ENCODE measurements at regions not wholly inside any gene's neighbourhood (a gene's known extent, or its start where the extent isn't known, plus 50 kb on each side); places are given as distances from the start of the nearest gene placed in this dataset.

DNA sequence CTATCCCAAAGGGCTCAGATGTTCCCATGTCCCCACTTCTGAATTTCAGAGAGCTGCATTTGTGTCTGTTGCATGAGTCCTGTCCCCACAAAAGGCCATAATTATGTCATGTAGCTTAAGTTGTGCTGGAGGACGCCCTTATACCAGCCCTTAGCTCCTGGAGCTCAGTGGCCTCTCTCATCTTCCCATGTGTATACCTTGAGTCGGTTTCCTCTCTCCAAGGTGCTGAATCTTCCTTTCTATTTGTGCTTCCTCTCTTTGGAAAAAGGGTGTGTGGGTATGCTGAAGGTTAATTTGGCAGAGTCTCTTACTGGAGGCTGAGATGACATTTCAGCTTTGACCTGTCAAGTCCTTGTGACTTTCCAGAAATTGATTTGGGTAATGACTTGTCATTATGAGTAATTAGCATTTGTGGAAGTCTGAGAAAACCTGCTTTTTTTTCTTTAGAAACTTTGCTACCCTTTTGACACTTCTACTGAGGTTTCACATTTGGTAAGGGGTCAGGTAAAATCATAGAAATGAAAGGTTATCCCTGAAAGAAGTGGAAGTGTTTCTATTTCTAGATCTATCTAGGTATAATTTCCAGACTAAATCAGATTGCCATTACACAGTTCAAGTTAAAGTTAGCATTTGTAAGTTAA is 185.4 kb downstream of the ABCC12 start:
- peak; percentile 60 for DNase-seq (ENCODE audit: low read depth)

GRCh38 chr16:47967374-47967773 is 188.4 kb downstream of the ABCC12 start:
- no peak for DNase-seq (ENCODE audit: low read depth)

DNA sequence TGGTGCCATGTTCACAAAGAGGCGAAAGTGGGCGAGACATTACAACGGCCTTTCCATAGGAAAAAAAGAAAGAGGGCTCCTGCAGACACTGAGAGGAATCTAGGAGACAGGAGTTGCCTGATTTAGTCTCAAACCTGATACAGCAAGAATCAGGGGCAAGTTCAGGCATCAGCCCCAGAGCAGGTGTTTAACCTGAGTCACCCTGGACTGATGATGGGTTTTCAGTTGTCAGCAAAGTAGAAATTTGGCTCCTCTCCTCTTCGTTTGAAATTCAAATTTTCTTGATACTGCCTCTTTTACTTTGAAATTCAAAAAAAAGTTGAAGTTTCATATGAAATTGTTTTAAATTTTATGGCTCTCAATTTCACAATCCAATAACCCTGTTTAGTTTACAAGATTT is 189.5 kb downstream of the ABCC12 start:
- no peak for DNase-seq (ENCODE audit: low read depth)

DNA sequence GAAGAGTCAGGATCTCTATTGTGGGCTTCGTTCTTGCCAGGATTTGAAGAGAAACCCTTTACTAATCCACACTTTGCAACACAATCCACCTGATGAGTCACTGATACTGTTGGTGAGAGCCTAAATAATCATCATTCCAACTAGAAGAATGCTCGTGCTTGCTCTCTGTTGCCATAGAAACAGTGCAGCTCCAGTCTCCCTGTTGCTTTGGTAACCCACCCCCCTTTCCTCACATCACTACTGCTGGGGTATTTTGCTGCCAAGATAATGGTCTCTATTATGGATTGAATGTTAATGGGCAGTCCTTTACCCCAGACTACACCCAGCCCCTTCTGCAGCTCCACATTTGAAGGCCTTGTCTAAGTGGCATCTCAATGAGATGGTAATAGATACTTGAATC is 190.4 kb downstream of the ABCC12 start:
- DNase-seq (ENCODE audit: low read depth): peak; percentile 20

GRCh38 chr16:47958726-47959125 is 197.1 kb downstream of the ABCC12 start:
- no peak for DNase-seq (ENCODE audit: low read depth)

DNA sequence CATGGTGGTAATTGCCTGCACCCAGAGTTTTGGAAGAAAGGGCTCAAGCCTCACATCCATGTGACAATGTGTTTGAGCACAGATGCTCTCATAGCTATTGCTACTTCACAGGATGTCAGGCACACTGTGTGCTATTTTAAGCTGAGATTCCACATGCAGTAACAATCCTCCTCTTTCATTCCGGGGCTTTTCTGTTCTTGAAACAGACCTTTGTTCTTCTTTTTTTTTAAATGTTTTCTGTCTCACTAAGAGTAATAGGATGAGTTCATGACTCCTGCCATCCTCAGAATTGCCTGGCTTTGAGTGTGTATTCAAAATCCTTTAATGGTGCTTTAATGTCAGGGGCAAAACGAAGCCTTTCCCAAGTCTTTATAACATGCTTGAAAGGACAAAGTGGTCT is 198.9 kb downstream of the ABCC12 start:
- no peak for DNase-seq (ENCODE audit: low read depth)

DNA sequence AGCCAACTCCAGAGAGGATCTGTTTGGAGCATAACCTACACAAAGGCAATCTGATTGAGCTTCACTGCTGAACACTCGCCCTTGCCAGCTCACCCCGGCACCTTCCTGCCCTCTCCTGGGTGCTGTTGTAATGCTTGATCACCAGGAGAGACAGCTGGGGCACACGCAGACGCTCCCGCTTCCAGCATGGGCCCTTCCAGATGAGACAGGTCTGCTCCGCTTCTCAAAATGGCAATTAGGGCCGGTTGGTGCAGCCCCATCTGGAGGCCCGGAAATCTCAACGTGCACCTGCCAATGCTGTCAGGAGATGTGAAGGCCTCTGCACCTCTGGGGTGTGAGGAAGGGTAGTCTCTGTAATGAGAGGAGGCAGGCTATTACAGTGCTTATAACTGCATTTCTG is 206.1 kb downstream of the ABCC12 start:
- DNase-seq (ENCODE audit: low read depth): no peak

- no peak for DNase-seq (ENCODE audit: low read depth)
Observed at GRCh38 chr16:47949276-47949675, 206.5 kb downstream of the ABCC12 start.

- no peak for DNase-seq (ENCODE audit: low read depth)
Observed at GRCh38 chr16:47947723-47948122, 208.1 kb downstream of the ABCC12 start.

- DNase-seq (ENCODE audit: low read depth): no peak
Observed at GRCh38 chr16:47946092-47946491, 209.7 kb downstream of the ABCC12 start.

DNA sequence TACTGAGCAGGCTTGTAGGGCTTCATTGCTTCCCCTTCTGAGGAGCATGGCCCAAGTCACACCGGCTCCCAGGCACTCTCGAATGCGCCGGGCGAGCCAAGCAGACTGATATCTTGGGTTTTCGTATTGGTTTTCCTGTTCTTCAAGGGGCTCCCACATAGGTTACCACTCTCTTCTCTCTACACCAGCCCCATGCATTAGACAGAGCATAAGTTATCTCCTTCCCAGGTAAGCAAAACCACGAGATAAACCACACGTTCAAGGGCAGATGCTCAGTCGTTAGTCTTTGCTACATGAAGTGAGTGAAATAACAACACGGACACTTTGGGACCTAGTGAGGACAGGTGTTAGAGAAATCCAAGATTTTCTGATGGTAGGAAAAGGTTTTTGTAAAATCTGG is 211.2 kb downstream of the ABCC12 start:
- DNase-seq (ENCODE audit: low read depth): no peak

DNA sequence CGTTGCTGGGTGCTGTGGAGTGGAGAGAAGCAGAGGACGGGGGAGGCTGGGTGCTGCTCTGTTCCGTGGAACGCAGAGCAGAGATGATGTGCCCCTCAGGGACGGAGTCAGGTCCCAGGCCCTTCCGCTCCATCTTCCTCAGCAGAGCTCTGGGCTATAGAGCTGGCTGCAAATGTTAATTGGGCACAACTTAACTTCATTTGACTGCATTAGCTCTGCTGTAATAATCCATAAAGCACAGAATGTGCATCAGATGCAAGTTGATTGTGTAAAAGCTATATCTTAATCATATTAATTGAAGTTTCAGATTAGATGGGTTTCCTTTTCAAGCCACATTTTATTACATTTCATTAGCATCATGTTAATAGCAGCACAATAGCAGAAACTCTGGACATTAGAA is 212.6 kb downstream of the ABCC12 start:
- no peak for DNase-seq (ENCODE audit: low read depth)

DNA sequence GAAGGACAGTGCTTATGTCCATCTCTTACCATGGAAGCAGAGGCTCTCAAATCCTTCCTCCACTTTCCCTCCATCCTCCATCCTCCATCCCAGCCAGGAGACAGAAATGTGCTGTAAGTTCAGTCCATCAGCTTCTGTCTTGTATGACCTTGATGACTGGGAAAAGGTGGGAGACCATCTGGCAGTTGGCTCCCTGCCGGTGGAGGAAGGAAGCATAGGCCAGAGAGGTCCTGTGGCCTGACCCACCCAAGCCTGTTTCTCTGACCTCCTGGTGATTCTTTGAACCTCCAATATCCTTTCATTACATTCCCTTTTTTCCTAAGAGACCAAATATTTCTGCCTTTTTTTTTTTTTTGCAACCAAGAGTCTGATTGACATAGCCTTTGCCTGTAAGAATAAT is 215.3 kb downstream of the ABCC12 start:
- DNase-seq (ENCODE audit: low read depth): no peak

DNA sequence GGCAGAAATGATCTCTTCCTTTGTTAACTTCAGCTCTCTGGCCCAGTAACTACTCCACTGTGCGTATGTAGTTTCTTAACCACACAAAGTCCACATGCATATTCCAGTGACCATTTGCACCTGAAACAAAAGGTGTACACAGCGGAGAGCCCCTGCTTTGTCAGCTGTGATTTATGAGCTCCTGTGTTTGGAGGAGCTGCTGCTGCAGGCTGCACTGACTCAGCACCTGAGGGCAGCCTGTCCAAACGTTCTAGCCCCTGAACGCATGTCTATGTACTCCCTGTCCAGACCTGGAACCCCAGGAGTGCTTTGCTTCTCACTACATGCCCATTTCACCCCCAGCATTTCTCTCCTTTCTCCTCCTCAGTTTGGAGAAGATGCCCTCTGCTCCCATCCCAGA is 216.1 kb downstream of the ABCC12 start:
- no peak for DNase-seq (ENCODE audit: low read depth)

GRCh38 chr16:47938272-47938671 is 217.5 kb downstream of the ABCC12 start:
- no peak for DNase-seq (ENCODE audit: low read depth)

GRCh38 chr16:47928008-47928407 is 227.8 kb downstream of the ABCC12 start:
- peak; percentile 17 for DNase-seq (ENCODE audit: low read depth)

DNA sequence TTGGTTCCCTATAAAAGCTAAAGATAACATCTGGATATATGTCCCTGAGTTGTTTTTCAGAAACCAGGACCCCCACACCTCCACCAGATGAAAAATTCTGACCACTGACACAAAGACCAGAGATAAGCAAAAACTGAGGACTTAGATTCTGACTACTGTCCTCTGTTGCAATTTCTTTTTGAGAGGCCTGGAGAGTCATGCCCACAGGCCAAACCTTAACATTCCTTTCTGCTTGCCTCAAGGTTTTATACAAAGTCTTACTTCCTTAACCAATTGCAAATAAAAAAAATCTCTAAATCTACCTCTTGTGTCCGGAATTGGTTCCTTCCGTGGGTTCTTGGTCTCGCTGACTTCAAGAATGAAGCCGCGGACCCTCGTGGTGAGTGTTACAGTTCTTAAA is 228.5 kb downstream of the ABCC12 start:
- DNase-seq (ENCODE audit: low read depth): peak; percentile 67

GRCh38 chr16:47925811-47926460 is 229.9 kb downstream of the ABCC12 start:
- peak; percentile 78 for DNase-seq (ENCODE audit: low read depth)

- no peak for DNase-seq (ENCODE audit: low read depth)
Observed at GRCh38 chr16:47924950-47925349, 230.8 kb downstream of the ABCC12 start.

- DNase-seq (ENCODE audit: low read depth): no peak
Observed at GRCh38 chr16:47921535-47921934, 234.3 kb downstream of the ABCC12 start.

DNA sequence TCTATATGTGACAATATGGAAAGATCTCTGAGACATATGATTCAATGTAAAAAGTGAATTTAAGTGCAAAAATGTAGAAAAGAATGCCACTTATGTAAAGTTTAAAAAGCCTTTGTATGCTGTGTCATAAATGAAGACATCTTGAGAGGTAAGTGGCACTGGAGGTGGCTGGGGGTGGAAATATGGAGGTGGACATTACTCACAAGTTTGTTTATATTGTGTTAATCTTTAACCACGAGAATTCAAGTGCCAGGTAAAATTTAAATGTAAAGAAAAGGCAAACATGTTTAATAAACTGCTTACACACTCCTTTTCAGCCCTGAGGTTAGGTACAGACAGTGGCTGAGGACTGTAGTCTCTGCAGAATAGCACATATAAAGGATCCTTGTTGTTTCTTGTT is 235.1 kb downstream of the ABCC12 start:
- DNase-seq (ENCODE audit: low read depth): no peak

DNA sequence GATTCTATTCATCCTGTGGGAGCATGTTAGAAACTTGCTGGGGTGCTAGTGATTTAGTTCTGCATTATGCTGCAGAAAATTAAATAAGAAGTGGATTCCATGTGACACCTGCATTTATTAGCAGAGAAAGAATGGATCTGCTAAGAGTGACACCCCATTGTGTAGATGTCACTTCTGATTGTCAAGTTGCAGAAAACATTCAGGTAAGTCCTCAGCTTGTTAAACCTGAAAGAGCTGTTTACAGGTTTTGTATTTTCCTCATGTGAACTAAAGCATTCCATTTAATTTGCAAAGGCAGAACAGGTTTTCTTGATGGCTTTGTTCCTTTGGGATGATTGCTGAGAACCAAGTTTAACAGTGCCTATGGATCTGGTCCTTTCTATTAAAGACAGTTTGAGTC is 238.7 kb downstream of the ABCC12 start:
- no peak for DNase-seq (ENCODE audit: low read depth)

GRCh38 chr16:47916266-47916665 is 239.5 kb downstream of the ABCC12 start:
- no peak for DNase-seq (ENCODE audit: low read depth)

DNA sequence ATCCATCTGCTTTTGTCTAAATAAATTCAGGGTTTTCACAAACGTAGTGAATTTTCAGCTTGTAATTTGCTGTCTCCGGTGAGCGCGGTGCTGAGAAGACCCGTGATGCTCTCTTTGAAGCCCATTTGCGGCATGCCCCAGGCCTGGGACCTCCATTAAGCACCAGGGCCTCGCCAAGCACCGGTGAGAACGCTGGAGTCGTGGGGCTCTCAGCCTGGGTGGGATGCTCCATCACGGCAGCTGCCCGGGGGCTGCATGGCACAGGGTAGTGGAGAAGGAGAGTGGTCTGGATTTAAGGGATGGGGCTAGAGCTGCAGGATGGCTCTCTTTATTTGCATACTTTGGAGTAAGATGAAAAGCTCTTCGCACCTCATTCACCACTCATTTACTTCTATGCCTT is 248.7 kb downstream of the ABCC12 start:
- no peak for DNase-seq (ENCODE audit: low read depth)

All from ELR (cell line).